ENCODE measurements at regions not wholly inside any gene's neighbourhood (a gene's known extent, or its start where the extent isn't known, plus 50 kb on each side); places are given as distances from the start of the nearest gene placed in this dataset.

GRCh38 chr12:60498656-60499055 lies 902.8 kb downstream of the SLC16A7 start:
- no peak for TF ChIP-seq CTCF (IDR thresholded peaks at IDR 0.05)
- no peak for TF ChIP-seq POLR2A (IDR thresholded peaks at IDR 0.05)
